Neuronal stem cell (in vitro differentiated cells): ENCODE measurements at regions not wholly inside any gene's neighbourhood (a gene's known extent, or its start where the extent isn't known, plus 50 kb on each side); places are given as distances from the start of the nearest gene placed in this dataset.

Experiments used
- DNase-seq: peaks from one replicate; pipeline ENCODE4 v3.0.0-alpha.2; 2013; ENCODE audit warnings: low spot score
- H2AFZ ChIP-seq: one replicate; pipeline ENCODE4 v1.6.1; 2013; ENCODE audit warnings: mild to moderate bottlenecking, low read length, inconsistent platforms
- H2AK5ac ChIP-seq: 2 replicates; pipeline ENCODE4 v1.6.1; 2013; ENCODE audit warnings: low read depth, mild to moderate bottlenecking, inconsistent platforms, low read length, moderate library complexity, mixed read lengths
- H2BK120ac ChIP-seq: 2 replicates; pipeline ENCODE4 v1.6.1; 2013; ENCODE audit warnings: low read depth, mild to moderate bottlenecking, inconsistent platforms, low read length, moderate library complexity, mixed read lengths
- H2BK12ac ChIP-seq: one replicate; pipeline ENCODE4 v1.6.1; 2013; ENCODE audit warnings: low read length, inconsistent platforms
- H2BK15ac ChIP-seq: 2 replicates; pipeline ENCODE4 v1.6.1; 2013; ENCODE audit warnings: mild to moderate bottlenecking, low read length, inconsistent platforms, mixed read lengths
- H2BK5ac ChIP-seq: one replicate; pipeline ENCODE4 v1.6.1; 2013; ENCODE audit warnings: inconsistent platforms, mild to moderate bottlenecking, low read length, moderate library complexity
- H3K14ac ChIP-seq: one replicate; pipeline ENCODE4 v1.6.1; 2013; ENCODE audit warnings: low read length, inconsistent platforms
- H3K18ac ChIP-seq: 2 replicates; pipeline ENCODE4 v1.6.1; 2013; ENCODE audit warnings: low read length, inconsistent platforms
- H3K23ac ChIP-seq: 2 replicates; pipeline ENCODE4 v1.6.1; 2013; ENCODE audit warnings: low read depth, mild to moderate bottlenecking, mixed read lengths, low read length, inconsistent platforms; ENCODE audit not compliant: poor library complexity
- H3K27ac ChIP-seq: replicated peaks from 3 replicates; pipeline ENCODE4 v1.5.1; 2013; ENCODE audit warnings: low read length, inconsistent platforms
- H3K27me3 ChIP-seq, 3 experiments: 2 replicates each; pipeline ENCODE4 v1.6.1; 2013; ENCODE audit warnings: low read length in 3 of 3, mild to moderate bottlenecking in 2 of 3, inconsistent platforms in 1 of 3, low read depth in 1 of 3, mixed read lengths in 1 of 3, moderate library complexity in 1 of 3; ENCODE audit not compliant: control insufficient read depth in 3 of 3, insufficient read depth in 3 of 3
- H3K36me3 ChIP-seq, 2 donors: replicated peaks in 1 of 2; 2 replicates each; pipeline ENCODE4 v1.6.1; 2013; ENCODE audit warnings: low read length in 2 of 2; ENCODE audit not compliant: control insufficient read depth in 2 of 2, insufficient read depth in 2 of 2
- H3K4ac ChIP-seq: 2 replicates; pipeline ENCODE4 v1.6.1; 2013; ENCODE audit warnings: inconsistent platforms, mild to moderate bottlenecking, low read length, moderate library complexity
- H3K4me1 ChIP-seq, 2 donors: 1 replicate in 1 of 2; 2 replicates in 1 of 2; pipeline ENCODE4 v1.6.1; 2013; ENCODE audit warnings: low read length in 2 of 2, low read depth in 1 of 2; ENCODE audit not compliant: control insufficient read depth in 2 of 2, insufficient read depth in 1 of 2
- H3K4me2 ChIP-seq: one replicate; pipeline ENCODE4 v1.6.1; 2013; ENCODE audit warnings: mild to moderate bottlenecking, low read length, inconsistent platforms; ENCODE audit not compliant: insufficient read depth, poor library complexity, severe bottlenecking
- H3K4me3 ChIP-seq, 2 donors: 2 replicates each; pipeline ENCODE4 v1.5.1; 2013; ENCODE audit warnings: low read length in 2 of 2, mild to moderate bottlenecking in 2 of 2, inconsistent platforms in 1 of 2, moderate library complexity in 1 of 2
- H3K79me1 ChIP-seq: one replicate; pipeline ENCODE4 v1.6.1; 2013; ENCODE audit warnings: low read depth, mild to moderate bottlenecking, inconsistent platforms, low read length, moderate library complexity
- H3K9ac ChIP-seq: one replicate; pipeline ENCODE4 v1.6.1; 2013; ENCODE audit warnings: mild to moderate bottlenecking, low read depth, low read length, inconsistent platforms; ENCODE audit not compliant: poor library complexity
- H3K9me3 ChIP-seq, 2 donors: replicated peaks in 1 of 2; 2 replicates each; pipeline versions ENCODE3 to v1.6.1; 2013; ENCODE audit warnings: low read length in 2 of 2, mild to moderate bottlenecking in 2 of 2, inconsistent platforms in 1 of 2, low read depth in 1 of 2, mixed read lengths in 1 of 2, moderate library complexity in 1 of 2; ENCODE audit not compliant: control insufficient read depth in 2 of 2, insufficient read depth in 1 of 2
- H4K8ac ChIP-seq: one replicate; pipeline ENCODE4 v1.6.1; 2013; ENCODE audit warnings: low read depth, mild to moderate bottlenecking, inconsistent platforms, low read length, moderate library complexity
- H4K91ac ChIP-seq: one replicate; pipeline ENCODE4 v1.6.1; 2013; ENCODE audit warnings: low read length, low read depth, mild to moderate bottlenecking, inconsistent platforms; ENCODE audit not compliant: poor library complexity
- WGBS, 2 donors: extraction: QIAGEN DNeasy Blood & Tissue Kit; methylation state at CpG; one replicate each; pipeline ENCODE4 v1.1.7; 2013; ENCODE audit warnings: missing lambda C conversion rate in 2 of 2, mixed read lengths in 1 of 2; ENCODE audit not compliant: insufficient read length in 2 of 2, insufficient replicate concordance in 1 of 2; ENCODE audit errors: extremely low coverage in 2 of 2; 5-methylcytosine and 5-hydroxymethylcytosine counted together

DNA sequence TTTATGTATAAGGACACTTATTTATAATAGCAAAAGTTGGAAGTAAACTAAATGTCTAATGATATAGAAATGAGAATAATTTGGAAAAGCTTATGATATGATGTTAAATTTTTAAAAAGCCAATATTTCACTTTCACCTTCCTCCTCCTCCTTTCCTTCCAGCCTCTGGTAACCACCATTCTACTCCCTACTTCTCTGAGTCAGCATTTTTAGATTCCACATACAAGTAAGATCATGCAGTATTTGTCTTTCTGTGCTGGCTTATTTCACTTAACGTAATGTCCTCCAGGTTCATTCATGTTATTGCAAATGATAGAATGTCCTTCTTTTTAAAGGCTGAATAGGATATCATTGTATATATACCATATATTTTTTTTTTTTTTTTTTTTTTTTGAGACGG, 180.2 kb downstream of the RNF144B start:
- H3K79me1 ChIP-seq = no peaks in the 10 kb centered on the region
- H3K4ac ChIP-seq = no peak overlapping the region
- no peak overlapping the region for H3K27ac ChIP-seq
- no peaks in the 10 kb centered on the region for H3K36me3 ChIP-seq
- H3K18ac ChIP-seq = no peak overlapping the region
- H3K14ac ChIP-seq = no peak overlapping the region
- no peak overlapping the region for H3K4me3 ChIP-seq
- no peak overlapping the region for H2AFZ ChIP-seq
- H2BK15ac ChIP-seq = no peak overlapping the region
- H2BK12ac ChIP-seq = no peak overlapping the region
- H3K4me2 ChIP-seq = no peak overlapping the region
- H3K9me3 ChIP-seq = no peaks in the 10 kb centered on the region
- H2BK120ac ChIP-seq = no peak overlapping the region
- DNase-seq = no peak
- H4K91ac ChIP-seq = no peak overlapping the region
- no peak overlapping the region for H3K23ac ChIP-seq
- no CpG with 5 or more reads among the region's 2 CpGs for WGBS, 2 donors
- H4K8ac ChIP-seq = no peak overlapping the region
- no peak overlapping the region for H3K9ac ChIP-seq
- no peaks in the 10 kb centered on the region for H3K27me3 ChIP-seq
- H2AK5ac ChIP-seq = no peak overlapping the region
- no peak overlapping the region for H2BK5ac ChIP-seq
- H3K4me1 ChIP-seq = peaks cover 2 to 6% of the 10 kb centered on the region in 2 donors

DNA sequence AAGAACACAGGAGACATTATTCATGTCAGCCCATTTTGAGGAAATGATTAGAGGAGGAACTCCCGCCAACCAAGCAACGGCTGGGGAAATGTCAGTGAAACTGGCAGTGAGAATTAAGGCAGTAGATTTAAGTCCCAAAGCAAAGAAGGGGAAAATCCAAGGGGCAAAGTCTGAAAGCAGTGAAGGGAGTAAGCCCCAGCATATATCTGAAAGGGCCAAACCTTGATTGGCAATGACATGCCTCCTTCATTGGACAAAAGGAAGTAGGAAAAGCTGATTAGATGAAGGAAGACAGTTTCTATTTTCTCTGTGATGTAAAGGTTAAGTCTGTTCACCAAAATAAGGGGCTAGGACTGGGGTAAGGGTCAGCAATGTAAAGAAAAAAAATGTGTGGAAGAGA, 190.3 kb downstream of the RNF144B start:
- no CpG with 5 or more reads among the region's 2 CpGs for WGBS, 2 donors
- no peak overlapping the region for H4K91ac ChIP-seq
- H3K4ac ChIP-seq = no peak overlapping the region
- H3K14ac ChIP-seq = no peak overlapping the region
- no peak overlapping the region for H2BK12ac ChIP-seq
- H3K36me3 ChIP-seq = no peaks in the 10 kb centered on the region
- no peak overlapping the region for H3K23ac ChIP-seq
- H3K27me3 ChIP-seq = no peaks in the 10 kb centered on the region
- H3K18ac ChIP-seq = no peak overlapping the region
- no peak overlapping the region for H3K4me3 ChIP-seq
- no peak overlapping the region for H2BK15ac ChIP-seq
- no peaks in the 10 kb centered on the region for H3K79me1 ChIP-seq
- no peak overlapping the region for H2BK5ac ChIP-seq
- H3K4me1 ChIP-seq = no peaks in the 10 kb centered on the region
- no peak overlapping the region for H3K4me2 ChIP-seq
- H2AK5ac ChIP-seq = no peak overlapping the region
- no peak overlapping the region for H3K27ac ChIP-seq
- H2BK120ac ChIP-seq = no peak overlapping the region
- H3K9me3 ChIP-seq = no peaks in the 10 kb centered on the region
- H3K9ac ChIP-seq = no peak overlapping the region
- no peak overlapping the region for H4K8ac ChIP-seq
- DNase-seq = no peak
- peak overlapping the region; percentile 57 for H2AFZ ChIP-seq

DNA sequence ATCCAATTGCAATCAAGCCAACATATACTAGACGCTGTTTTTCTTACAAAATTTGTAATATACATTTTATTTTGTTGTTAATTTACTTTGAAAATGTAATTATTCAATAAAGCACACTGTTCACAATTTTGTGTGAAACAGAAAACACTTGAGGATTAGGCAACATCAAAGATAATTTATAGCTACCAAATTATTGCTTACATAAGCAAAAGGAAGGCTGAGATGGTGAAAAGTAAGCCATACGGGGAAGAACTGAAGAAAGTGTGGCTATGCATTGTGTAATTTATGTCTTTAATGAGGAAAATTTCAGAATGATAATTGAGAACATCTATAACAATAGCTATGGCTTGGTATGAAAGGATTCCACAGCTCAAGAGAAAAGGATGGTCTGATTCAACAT, 192.0 kb downstream of the RNF144B start:
- H3K36me3 ChIP-seq = no peaks in the 10 kb centered on the region
- no peak overlapping the region for H2AK5ac ChIP-seq
- no peak overlapping the region for H3K4me3 ChIP-seq
- H3K23ac ChIP-seq = no peak overlapping the region
- H3K79me1 ChIP-seq = no peaks in the 10 kb centered on the region
- no peak overlapping the region for H2AFZ ChIP-seq
- H3K27me3 ChIP-seq = no peaks in the 10 kb centered on the region
- H3K9ac ChIP-seq = no peak overlapping the region
- H3K27ac ChIP-seq = no peak overlapping the region
- H2BK5ac ChIP-seq = no peak overlapping the region
- H2BK120ac ChIP-seq = no peak overlapping the region
- H3K9me3 ChIP-seq = no peaks in the 10 kb centered on the region
- H2BK15ac ChIP-seq = no peak overlapping the region
- no peak overlapping the region for H3K4me2 ChIP-seq
- H3K4me1 ChIP-seq = no peaks in the 10 kb centered on the region
- no peak overlapping the region for H2BK12ac ChIP-seq
- WGBS, 2 donors = no CpG with 5 or more reads among the region's 2 CpGs
- DNase-seq = no peak
- H4K91ac ChIP-seq = no peak overlapping the region
- H4K8ac ChIP-seq = no peak overlapping the region
- no peak overlapping the region for H3K14ac ChIP-seq
- H3K4ac ChIP-seq = no peak overlapping the region
- no peak overlapping the region for H3K18ac ChIP-seq

GRCh38 chr6:18579869-18580268, 192.7 kb downstream of the RNF144B start:
- Histone ChIP-seq H3K79me1 (no peaks in the 10 kb centered on the region), H3K18ac (no peak overlapping the region), H3K4me2 (no peak overlapping the region), H2BK12ac (no peak overlapping the region), H4K8ac (no peak overlapping the region), H2BK15ac (no peak overlapping the region), H3K27me3 (no peaks in the 10 kb centered on the region), H3K36me3 (no peaks in the 10 kb centered on the region), H2AFZ (no peak overlapping the region), H3K27ac (no peak overlapping the region), H3K9ac (no peak overlapping the region), H2BK120ac (no peak overlapping the region), H3K4ac (no peak overlapping the region), H3K9me3 (no peaks in the 10 kb centered on the region), H2AK5ac (no peak overlapping the region), H2BK5ac (no peak overlapping the region), H3K4me1 (peaks cover 1 to 4% of the 10 kb centered on the region in 2 donors), H3K14ac (no peak overlapping the region), H3K23ac (no peak overlapping the region), H3K4me3 (no peak overlapping the region), H4K91ac (no peak overlapping the region)
- no peak for DNase-seq
- WGBS, 2 donors = no CpG with 5 or more reads among the region's 1 CpG
